G401.6 (cell line): ENCODE measurements at regions not wholly inside any gene's neighbourhood (a gene's known extent, or its start where the extent isn't known, plus 50 kb on each side); places are given as distances from the start of the nearest gene placed in this dataset.
"Not testable (repeated sequence)": the region's sequence is repeated elsewhere in the genome, so short reads cannot be mapped to it uniquely, and the experiment has no call there.

Experiments used
- FAIRE-seq: peaks from 2 replicates; lab custom pipeline; 2012; peaks lifted over from hg19 to GRCh38; lab: Jason Lieb, UNC

DNA sequence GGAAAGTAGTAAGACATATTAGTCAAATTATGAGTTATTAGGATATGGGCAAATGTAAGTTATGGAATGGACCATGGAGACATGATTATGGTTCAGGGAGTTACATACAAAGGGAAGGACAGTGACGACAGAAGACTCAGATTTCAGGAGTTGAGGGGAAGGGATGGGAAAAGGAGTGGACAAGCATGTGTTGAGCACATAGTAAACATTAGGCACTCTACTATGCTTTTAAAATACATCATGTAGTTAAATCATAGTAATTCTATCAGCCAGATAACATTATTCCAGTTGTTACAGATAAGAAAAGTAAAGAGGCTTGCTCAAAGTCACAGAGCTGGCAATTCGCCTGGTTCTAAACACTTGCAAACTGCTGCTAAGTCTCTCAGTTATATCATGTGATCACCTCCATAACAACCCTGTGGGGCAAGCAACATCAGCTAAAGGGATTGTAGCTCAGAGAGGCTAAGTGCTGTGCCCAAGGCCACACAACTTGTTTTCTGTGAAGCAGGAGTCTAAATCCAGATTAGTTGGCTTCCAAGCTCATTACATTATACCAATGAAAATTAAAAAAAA is 115.2 kb upstream of the MDFIC start:
- FAIRE-seq = no peak

DNA sequence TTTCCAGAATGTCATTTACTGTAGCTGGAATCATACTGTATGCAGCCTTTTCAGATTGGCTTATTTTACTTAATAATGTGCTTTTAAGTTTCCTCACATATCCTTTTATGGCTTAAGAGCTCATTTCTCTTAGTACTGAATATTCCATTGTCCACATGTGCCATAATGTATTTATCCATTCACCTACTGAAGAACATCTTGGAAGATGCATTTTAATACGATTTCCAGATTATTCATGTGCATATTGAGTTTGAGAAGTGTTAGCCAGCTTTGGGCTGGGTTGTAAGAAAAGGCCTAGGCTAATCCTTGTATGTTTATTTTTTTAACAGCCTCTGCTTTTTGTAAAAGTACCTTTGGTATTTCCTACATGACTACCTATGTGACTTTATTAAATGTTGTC is 109.3 kb upstream of the MDFIC start:
- no peak for FAIRE-seq

DNA sequence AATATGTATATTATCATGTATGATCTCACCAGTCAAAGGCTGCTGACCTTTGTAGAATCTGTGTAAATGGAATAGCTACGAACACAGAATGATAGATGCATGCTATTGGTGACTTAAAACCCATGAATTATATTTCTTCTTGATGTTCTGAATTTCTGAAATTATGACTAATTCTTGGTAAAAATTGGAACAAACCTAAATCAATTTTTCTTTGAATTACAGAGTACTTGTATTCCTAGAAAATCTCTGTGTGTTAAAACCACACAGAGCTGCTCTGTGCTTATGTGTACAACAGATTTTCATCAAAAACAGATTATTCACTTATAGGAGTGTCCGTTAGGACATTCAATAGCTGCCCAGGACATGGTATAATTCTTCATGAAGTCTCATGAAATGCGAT is 108.3 kb upstream of the MDFIC start:
- FAIRE-seq = no peak

DNA sequence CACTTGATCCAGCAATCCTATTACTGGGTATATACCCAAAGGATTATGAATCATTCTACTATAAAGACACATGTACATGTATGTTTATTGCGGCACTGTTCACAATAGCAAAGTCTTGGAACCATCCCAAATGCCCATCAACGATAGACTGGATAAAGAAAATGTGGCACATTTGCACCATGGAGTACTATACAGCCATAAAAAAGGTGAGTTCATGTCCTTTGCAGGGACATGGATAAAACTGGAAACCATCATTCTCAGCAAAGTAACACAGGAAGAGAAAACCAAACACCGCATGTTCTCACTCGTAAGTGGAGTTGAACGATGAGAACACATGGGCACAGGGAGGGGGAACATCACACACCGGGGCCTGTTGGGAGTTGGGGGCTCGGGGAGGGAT is 104.9 kb upstream of the MDFIC start:
- not testable (repeated sequence) for FAIRE-seq

DNA sequence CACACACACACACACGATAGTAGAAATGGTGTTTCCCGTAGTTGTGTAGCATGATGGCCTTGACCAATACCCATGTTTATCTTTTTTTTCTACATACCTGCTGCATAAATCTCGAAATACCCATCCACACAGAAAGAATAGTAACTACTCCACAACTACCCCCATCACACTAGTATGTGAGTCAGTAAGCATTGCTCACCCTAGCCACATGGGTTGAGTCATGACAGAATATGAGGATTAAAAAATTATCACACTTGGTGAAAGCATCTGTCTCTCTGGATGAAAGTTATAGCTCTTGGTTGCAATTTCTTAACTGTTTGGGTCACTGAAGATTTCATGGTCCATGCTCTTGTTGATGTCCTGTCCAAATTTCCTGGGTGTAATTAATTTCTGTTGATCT is 103.4 kb upstream of the MDFIC start:
- no peak for FAIRE-seq

DNA sequence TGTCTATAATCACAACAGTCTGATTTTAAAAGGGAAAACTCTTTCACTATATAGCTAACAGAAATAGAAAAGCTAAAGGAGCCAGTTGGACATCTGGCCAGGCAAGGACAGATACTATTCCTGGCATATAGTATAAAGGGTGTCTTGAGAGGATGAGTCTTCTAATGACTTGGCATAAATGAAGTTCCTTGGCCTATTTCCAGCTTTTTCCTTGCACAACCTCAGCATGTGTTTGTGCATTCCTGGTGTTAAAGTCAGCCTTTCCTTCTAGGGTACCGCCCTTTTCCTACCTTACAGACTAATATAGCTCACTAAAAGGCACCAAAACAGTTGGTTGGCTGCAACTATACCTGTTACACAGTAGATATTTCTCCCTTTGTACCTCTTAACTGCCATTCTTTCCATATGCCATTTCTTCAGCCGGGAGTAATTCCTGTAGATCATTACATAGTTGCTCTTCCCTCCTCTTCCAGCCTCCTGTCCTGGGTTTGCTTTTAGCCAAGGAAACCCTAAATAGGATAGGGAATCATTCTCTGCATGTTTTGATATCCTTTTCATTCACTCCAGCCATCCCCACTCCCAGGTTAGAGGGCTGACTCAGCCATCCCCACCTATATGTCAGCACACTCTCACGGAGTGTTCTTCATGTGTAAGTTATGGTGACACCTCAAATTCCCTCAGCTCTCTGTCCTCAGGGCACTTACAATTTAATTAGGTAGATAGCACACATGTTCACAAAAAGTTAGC is 102.1 kb upstream of the MDFIC start:
- FAIRE-seq = no peak

DNA sequence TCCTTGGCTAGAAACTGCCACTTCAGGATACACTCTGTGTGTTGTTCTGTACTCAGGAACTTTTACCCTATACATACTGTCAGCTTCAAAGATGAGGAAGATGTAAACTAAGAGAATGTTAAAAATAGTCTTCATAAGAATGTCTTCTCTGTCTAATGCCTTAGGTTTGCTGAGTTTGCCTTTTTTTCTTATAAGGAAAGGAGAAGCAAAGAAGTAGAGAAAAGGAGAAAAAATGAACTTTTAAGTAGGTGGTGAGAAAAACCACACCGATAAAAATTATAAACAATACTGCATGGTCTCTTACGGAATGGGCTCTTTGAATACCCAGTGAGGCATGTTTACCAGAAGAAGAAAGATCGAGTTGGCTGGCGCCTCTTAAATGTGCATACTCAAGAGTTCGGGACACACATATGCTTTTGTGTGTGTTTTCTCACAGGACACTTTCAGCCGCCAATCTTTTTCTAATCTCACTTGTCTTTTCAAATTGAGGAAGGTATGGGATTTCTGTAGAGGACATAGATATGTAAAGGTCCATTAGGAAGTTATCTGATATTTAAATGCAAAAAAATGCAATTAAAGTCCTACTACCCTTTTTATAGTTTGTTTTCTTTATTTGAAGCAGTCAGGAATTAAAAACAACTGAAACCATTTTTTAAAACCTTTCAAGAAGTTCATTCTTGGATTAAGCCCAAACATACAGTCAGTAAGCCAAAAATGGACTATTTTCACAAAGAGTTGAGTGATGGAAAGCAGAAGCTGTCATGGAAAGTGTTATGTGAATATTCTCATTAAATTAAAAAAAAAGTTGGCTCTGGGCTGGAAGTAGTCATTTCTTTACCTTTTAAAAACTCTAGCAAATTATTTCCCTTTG is 100.6 kb upstream of the MDFIC start:
- FAIRE-seq = no peak

DNA sequence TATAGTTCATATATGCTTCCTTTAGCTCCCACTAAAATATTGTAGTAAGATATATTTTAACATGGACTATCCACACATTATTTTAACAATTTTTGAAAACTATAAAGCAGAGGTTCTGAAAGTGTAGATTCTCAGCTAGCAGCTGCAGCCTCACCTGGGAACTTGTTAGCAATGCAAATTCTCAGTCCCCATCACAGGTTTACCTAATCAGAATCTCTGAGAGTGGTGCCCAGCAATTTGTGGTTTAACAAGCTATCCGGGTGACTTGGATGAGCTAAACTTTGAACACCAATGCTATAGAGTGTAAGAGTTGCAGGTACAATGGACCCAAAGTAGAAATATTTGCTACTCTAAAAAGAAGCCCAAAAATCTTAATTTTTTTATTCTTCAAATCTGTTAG is 99.8 kb upstream of the MDFIC start:
- FAIRE-seq = no peak

DNA sequence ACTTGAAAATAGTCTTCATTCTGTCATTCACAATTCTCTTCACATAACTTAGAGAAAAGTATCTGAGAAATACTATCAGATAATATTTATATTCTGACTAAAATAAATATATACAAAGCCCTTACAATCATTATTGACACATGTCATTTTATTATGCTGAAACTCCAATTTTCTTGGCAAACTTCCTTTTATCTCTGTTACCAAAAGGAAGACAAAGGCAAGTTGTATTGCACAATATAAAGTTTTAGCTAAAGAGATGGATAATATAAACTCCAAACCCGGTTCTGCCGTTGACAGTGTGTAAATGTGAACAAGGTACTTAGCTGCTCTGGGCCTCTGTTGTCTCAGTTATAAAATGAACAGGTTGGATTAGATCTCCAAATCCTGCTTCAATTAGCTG is 99.0 kb upstream of the MDFIC start:
- no peak for FAIRE-seq

DNA sequence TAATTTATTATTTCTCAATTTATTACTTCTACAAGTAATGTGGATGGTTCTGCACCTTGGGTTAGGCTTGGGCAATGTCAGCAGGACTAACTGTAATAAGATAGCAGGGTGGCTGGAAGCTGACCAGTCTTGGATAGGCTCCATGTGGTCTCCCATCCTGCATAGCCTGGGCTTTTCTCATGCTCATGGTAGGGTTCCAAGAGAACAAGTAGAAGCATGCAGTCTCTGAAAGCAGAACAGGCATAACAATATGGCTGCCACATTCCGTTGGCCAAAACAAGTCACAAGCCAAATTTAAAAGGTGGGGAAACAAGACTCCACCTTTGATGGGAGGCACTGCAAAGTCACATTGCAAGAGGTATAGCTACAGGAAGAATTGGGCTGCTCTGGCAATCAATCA is 98.6 kb upstream of the MDFIC start:
- no peak for FAIRE-seq

DNA sequence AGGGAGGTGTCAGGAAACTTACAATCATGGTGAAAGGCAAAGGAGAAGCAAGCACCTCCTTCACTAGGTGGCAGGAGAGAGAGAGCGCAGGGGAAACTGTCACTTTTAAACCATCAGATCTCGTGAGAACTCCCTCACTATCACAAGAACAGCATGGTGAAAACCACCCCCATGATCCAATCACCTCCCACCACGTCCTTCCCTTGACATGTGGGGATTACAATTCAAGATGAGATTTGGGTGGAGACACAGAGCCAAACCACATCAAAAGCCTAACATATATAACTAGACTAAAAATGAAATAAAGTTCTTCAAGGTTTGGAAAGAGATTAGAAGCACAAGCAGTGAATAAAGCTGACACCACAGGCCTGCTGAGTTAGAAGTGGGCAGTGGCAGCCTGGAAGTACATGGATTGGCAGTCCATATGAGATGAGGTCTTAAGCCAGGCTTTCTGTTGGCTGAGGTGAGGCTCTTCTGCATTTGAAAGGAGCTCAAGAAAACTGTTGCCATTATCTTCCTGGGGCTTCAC is 96.4 kb upstream of the MDFIC start:
- FAIRE-seq = no peak

DNA sequence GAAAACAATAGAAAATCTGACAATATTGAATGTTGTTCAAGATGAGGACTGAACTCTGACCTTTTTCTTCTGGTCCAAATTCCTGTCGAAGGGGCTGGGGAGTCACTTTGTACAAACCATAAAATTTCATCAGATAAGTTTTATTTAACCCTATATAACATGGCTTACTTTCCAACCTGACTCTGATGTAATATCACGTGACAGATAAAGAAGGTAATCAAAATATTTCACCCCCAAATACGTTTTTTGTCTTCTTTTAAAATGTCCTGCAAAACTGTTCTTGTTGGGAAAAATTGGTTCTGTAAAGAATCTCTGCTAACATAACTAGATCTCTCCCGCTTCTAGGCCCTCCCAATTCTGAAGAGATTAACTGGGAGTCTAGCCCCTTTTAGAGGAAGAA is 90.9 kb upstream of the MDFIC start:
- FAIRE-seq = no peak

DNA sequence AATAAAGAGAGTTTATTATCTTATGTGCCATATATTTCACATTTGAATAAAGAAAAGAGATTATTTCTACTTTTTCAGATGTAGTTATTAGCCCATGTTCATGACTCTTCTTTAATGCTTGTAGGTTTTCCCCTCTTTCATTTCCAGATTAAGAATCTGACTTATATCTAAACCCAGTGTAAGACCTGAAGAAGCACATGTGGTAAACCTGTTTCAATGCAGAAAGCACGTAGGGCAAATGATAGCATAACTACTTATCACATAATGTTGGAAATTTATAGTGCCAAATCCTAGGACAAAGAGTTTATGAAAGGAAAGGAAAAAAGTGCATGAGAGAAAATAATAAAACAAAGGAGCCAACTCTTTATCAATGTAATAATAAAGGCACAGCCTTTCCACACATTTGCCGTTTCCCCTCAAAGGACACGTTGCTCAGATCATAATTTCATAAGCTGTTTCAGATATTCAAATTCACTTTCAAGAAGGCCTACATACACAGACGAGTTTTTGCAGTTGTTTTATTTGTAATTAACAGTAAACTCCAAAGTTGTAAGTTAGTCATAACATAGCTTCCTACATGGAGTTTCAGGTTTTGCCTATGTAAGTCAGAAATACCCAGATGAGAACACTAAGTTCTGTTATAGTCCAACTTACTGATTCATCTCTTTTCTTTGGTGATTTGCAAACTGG is 88.8 kb upstream of the MDFIC start:
- no peak for FAIRE-seq

DNA sequence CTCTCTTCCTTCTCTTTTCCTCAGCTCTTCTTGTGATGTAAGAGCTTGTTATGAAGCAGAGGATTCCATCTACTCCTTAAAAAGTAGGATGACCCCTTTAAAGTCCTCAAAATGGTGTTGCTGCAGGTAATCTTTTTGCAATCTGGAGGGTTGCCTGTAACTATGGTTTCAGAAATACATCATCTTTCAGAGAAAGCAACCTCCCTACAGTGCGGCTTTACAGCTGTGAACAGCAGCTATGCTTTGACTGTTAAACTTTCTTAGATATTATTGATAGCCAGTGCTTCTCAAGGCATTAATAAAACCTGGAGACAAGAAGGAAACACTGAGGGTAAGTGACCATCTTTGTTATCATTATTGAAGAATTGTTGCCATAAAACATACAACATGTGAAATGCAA is 86.6 kb upstream of the MDFIC start:
- FAIRE-seq = no peak

DNA sequence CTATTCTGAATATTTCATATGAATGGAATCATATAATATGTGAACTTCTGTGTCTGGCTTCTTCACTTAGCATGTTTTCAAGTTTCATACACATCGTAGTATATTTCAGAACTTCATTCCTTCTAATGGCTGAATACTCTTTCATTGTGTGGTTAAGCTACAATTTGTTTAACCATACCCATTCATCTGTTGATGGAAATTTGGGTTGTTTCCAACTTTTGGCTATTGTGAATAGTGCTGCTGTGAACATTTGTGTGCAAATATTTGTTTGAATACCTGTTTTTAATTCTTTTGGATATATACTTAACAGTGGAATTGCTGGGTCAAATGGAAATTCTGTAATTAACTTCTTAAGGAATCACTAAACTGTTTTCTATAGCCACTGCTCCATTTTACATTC is 86.0 kb upstream of the MDFIC start:
- FAIRE-seq = no peak

DNA sequence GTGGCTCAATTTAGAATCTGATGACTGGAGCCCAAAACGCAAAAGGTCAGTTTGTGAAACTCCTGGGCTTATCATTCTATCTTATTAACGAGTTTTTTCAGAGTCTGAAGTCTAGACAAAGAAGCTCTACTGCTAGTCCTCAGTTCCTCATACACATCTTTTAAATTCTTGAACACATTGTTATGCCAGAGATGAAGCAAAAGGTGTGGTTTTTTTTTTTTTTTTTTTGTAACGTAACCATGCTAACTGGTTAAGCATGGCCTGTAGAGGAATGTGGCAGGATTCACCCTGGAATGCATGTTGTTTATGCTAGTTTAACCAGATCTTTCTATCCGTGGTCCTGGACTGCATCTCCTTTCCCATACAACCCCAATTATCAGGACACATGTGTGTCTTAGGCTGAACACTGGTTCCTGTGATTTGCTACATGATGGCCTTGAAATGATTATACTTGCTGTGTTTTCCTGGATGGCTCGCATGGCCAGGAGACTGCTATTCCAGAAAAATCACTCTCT is 79.3 kb upstream of the MDFIC start:
- no peak for FAIRE-seq

DNA sequence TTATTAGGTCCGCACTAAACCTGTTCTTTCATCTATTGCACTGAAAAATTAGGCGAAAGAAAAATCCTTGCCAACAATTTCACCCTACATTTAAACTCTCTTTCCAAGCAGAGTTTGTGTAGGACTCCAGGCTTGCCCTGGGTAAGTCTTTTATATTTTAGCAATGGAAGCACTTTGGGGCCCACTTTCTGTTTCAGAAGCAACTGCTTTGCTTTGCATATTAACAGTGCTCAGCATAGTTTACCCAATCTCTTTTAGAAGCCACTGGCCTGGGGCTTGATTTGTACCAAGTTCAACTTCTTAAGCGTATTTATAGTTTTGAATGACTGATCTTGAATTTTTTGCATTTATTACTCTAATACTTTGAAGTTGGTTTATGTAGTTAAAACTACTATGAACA is 78.8 kb upstream of the MDFIC start:
- FAIRE-seq = no peak

DNA sequence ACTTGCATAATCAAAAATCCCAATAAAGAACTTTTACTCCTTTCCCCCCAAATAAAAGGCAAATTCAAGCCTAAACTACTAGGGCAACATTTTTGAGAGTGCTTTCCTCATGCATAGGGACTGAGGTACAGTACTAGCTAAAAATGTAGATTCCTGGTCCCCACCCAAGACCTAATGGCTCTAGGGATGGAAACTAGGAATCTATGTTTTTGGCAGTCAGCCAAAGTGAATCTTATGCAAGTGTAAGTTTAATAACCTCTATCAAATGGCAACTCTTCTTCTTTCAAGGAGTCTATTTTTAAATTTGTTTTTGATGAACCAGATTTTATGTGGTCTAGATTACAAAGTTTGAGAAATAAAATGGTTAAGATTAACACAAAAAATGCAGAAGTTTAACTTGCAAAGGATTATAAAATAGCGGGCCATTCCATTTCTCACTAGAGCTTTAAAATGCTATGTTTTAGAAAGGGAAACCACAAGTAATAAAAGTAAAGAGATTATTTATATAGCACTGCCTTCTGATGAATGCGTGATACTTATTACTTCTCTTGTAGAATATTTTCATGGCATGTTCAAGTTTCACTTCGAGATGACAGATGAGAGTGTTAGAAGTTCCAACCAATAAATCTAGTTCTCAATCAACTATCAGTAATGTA is 70.4 kb upstream of the MDFIC start:
- no peak for FAIRE-seq

DNA sequence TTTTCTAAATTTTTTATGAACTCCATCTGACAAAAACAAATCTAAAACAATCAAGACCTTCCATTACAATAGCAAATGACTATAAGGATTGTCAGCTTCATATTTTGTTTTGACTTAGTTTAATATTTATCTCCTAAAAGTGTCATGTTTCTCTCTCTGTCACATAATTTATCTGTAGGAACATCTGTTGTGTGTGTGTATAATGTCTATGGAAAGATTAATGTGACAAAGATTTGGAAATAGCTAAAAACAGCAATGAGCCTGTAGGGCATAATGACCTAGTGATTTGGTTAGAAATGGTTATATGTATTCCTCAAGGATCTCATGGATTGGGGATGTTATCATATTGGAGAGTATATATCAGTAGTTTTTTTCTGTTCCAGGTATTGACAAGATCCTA is 69.6 kb upstream of the MDFIC start:
- no peak for FAIRE-seq

DNA sequence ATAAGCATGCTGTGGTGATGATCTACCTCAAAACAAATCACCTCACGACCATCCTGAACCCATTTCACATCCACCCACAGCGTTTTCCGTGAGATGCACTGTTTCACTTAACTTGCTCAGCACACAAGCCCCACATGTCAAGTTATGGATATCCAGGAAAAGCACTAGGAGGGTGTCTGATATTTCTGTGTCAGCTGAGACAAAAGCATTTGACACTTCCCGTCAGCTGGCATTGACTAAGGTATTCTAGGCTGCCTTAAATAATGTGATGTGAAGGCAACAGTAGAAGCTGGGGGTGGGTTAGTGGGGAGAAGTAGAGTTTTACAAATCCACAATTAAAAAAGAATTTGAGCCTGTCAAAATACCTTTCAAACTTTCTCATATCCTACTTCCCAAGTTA is 68.7 kb upstream of the MDFIC start:
- no peak for FAIRE-seq

DNA sequence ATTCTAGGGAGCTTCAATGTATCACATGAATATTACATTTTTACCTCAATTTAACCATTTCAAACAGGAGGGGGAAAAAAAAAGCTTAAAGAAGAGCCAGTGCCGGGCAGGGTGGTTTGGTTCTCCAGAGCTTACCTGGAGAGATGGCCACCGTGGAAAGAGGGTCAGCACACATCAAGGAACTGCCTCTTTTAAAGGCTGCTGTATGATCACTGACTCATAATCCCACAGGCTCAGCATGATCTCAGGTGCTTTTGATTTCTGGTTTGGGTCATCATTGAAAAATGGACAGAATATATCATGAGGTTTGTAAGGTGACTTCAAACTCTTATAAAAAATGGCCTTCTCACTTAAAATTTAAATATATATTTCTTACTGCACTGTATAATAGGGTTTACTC is 67.5 kb upstream of the MDFIC start:
- FAIRE-seq = no peak

DNA sequence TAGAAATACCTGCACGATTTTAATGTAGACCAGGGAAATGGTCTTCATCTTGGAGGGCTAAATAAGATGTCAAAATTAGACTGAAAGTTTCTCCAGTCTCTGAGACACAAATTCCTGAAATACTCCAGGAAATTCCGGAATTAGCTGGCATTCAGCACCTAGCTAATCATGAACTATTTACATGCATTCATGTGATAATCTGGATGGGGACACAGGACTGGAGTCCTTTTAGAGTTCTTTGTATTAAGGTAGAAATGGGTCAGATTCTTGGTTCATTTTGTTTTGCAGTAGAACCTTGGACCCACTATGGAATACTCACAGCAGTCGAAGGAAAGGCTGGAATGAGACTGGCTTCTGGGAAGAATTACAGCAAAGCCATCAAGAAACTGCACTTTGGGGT is 65.3 kb upstream of the MDFIC start:
- FAIRE-seq = peak; percentile 78
